ENCODE measurements at regions not wholly inside any gene's neighbourhood (a gene's known extent, or its start where the extent isn't known, plus 50 kb on each side); places are given as distances from the start of the nearest gene placed in this dataset.

DNA sequence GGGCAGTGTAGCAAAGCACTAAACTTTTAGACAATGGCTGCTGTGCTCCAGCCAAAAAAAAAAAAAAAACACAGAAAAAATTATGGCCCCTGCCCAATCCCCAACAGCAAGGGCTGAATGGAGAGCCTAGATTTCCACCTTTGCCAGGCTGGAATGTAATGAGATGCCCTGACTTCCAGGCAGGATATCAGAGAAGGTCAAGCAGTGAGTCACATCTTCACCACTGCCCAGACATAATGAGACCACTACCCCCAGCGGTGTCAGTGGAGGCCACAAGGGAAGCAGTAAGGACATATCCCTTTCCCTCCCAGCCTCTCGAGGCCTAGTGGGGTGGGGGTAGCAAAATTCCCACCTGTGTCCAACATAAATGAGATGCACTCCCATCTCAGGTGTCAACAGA, 216.3 kb upstream of the LEF1 start:
- TF ChIP-seq GATA2 (IDR thresholded peaks at IDR 0.05; ENCODE audit: low read depth, low read length) (no peak), GATA3 (IDR thresholded peaks at IDR 0.05; ENCODE audit: low read depth, low read length) (no peak)

DNA sequence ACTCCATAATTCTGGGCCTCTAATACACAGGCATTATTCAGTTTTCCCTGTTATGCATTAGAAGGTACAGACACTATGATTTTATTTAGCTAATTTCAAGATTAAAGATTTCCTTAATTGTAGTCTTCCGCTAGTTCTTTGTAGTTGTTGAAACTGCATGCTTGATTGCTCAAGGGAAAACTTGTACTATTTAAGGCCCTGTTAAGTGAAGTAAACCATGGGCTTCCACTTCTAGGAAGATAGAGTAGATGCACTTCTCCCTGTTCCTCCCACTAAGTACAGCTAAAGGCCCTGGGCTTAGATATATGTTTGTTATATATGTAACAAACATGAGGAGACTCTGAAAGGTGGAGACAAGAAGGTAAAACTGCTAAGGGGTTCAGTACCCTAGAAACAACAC, 215.8 kb upstream of the LEF1 start:
- TF ChIP-seq GATA2 (IDR thresholded peaks at IDR 0.05; ENCODE audit: low read depth, low read length) (no peak), GATA3 (IDR thresholded peaks at IDR 0.05; ENCODE audit: low read depth, low read length) (no peak)

DNA sequence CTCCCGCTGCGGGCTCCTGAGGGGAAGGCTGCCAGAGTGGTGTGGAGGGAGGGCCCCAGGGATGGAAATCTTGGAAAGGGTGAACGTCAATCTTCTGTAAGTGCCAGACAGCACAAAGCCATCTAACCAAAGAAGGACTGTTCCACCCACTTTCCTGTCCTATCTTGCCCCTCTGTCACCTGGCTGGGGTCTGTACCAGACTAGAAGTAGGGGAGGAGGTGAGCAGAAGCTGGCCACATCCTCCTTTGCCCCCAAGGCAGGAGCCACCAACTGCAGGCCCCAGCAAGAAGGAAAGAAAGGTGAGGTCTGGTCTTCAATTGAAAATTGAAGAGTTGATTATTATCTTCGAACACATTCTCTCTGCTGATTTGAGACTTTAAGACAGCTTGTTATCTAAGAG, 214.4 kb upstream of the LEF1 start:
- TF ChIP-seq GATA3 (IDR thresholded peaks at IDR 0.05; ENCODE audit: low read depth, low read length): no peak
- TF ChIP-seq GATA2 (IDR thresholded peaks at IDR 0.05; ENCODE audit: low read depth, low read length): no peak

DNA sequence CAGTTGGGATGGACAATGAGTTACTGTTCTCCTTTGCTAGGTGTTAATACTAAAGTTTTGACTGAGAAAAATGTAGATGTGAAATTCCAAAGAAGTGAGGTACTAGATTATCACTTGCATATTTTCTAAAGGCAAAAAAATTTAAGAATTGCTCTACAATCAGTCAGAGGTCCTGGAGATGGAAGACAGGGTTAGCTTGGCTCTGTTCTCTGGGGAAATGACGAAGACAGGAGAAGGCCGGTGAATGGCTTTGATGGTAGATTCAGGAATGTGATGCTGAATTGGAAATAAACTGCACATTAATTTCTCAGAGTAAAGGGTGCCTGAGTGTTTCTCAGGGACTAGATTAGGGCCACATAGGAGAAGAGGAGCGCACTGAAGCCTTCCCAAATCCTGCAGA, 214.0 kb upstream of the LEF1 start:
- TF ChIP-seq GATA2 (IDR thresholded peaks at IDR 0.05; ENCODE audit: low read depth, low read length) (no peak), GATA3 (IDR thresholded peaks at IDR 0.05; ENCODE audit: low read depth, low read length) (no peak)

DNA sequence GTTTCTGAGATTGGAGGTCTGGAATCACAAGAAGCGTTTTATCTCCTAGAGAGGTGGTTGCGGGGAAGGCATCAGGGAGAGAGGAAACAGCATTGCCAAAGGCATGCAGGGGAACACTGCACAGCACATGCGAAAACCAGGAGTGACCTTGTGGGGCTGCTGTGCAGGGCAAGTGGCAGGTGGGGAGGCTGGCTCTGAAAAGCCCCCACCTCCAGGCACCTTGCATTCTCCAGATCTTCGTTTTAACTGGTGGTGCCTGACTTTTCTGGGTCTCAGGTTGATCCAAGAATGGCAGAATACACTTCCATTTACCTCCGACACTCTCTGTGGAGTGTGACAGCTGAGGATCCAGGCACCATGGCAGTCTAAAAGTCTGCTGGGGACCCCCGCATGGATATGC, 209.4 kb upstream of the LEF1 start:
- no peak for TF ChIP-seq GATA2 (IDR thresholded peaks at IDR 0.05; ENCODE audit: low read depth, low read length)

DNA sequence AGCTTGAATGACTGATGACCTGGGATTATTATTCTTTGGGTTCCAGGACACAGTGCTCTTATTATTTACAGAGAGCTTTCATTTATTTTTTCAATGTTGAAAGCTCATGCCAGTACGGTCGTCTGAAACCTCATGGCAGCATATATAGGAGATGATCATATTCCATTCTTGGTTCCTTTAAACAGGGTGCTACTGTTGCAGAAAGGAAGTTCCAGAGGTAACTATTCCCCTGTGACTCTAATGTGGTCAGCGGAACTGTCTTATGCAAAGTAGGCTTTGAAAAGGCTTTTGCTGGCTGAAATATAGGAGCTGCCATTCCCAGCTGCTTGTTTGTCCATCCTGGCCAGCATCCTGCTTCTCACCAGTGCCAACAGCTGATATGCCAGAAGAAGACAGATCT, 208.3 kb upstream of the LEF1 start:
- TF ChIP-seq GATA2 (IDR thresholded peaks at IDR 0.05; ENCODE audit: low read depth, low read length): no peak
- no peak for TF ChIP-seq GATA3 (IDR thresholded peaks at IDR 0.05; ENCODE audit: low read depth, low read length)

DNA sequence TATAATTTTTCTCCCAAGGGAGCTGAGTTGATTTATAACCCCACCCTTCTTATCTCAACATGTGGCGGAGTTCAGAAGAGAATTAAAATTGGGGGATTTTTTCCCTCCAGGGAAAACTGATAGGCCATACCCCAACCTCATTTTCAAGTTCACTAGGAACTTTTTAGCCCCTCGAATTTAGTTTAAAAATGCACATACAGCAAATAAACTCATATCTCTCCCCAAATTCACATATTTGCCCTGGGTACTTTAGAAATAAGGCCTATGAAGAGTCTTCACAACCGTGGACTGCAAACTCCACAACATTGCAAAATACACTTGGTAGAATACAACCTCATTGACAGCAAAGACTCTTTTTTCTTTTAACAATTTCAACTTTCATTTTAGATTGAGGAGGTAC, 206.7 kb upstream of the LEF1 start:
- TF ChIP-seq GATA2 (IDR thresholded peaks at IDR 0.05; ENCODE audit: low read depth, low read length): no peak
- TF ChIP-seq GATA3 (IDR thresholded peaks at IDR 0.05; ENCODE audit: low read depth, low read length): no peak

DNA sequence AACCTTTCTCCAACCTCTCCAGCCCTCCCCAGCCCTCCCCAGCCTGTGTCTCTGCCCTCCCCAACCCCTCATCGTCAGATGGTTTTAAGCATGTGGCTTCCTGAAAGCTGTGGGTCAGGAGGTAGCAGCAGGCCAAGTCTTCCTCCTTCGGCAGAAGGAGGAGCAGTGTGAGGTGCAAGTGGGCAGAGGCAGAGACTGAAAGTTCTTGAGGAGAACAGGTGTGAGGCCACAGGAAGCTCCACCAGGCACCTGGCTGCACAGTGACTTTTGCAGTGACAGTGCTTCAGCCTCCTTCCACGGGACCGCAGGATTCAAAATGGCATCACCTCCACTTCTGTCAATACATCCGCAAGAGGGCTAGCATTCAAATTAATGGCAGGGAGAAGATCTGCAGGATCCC, 203.9 kb upstream of the LEF1 start:
- TF ChIP-seq GATA3 (IDR thresholded peaks at IDR 0.05; ENCODE audit: low read depth, low read length): no peak
- no peak for TF ChIP-seq GATA2 (IDR thresholded peaks at IDR 0.05; ENCODE audit: low read depth, low read length)

DNA sequence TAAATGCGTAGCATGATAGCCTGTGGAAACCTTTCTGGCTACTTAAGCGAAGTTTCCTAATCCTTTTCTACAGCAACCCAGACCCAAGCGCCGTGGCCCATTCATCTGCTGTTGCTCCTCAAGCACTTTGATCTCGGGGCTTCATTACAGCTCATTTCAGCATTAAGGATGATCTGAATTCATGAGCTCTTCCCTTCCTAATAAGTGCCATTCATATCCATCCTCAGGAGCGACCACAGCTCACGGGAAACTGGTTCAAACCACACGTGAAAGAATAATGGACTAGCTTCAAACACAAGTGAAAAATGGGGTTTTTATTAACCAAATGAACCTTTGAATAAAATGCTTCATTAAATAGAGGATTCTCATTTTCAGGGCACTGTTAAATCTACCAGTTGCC, 202.6 kb upstream of the LEF1 start:
- no peak for TF ChIP-seq GATA2 (IDR thresholded peaks at IDR 0.05; ENCODE audit: low read depth, low read length)
- TF ChIP-seq GATA3 (IDR thresholded peaks at IDR 0.05; ENCODE audit: low read depth, low read length): no peak

DNA sequence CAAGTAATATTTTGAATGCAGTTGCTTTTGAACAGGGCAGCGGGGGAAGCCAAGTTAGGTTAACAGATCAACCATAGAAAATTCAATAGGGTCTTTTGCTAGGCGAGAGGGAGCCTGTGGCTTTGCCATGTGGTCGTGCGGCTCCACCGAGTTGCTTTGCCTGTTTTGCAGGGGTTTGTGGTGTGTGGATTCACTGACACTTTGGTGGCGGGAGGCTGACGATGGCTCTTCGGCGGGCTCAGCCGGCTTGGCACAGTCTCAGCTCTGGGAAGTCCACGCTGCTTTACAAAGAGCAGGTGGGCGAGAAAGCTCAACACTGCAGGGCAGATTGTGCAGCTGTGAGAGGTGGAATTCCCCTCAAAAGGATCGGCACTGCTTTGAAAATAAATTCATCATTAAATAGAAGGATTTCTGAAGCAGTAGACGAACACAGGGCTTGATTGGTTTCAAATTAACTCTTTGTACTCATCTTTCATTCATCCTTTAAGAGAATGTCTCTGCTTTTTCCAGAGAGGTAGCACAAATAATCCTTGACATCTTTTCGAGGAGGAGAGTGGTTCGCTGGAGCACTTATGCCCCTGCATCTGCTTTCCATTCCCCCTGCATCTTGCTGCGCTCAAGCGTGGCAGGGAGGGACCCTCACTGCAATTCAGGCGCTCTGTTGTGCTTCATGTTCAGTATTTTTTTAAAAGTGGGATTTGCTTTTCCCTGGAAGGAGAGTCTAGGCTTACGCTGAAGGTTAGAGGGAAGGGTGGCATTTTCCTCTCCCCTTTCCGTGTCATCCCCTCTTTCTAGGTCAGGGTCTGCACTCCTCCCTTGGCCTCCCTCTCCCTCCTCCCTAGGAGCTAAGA, 201.8 kb upstream of the LEF1 start:
- no peak for TF ChIP-seq GATA2 (IDR thresholded peaks at IDR 0.05; ENCODE audit: low read depth, low read length)
- TF ChIP-seq GATA3 (IDR thresholded peaks at IDR 0.05; ENCODE audit: low read depth, low read length): no peak

DNA sequence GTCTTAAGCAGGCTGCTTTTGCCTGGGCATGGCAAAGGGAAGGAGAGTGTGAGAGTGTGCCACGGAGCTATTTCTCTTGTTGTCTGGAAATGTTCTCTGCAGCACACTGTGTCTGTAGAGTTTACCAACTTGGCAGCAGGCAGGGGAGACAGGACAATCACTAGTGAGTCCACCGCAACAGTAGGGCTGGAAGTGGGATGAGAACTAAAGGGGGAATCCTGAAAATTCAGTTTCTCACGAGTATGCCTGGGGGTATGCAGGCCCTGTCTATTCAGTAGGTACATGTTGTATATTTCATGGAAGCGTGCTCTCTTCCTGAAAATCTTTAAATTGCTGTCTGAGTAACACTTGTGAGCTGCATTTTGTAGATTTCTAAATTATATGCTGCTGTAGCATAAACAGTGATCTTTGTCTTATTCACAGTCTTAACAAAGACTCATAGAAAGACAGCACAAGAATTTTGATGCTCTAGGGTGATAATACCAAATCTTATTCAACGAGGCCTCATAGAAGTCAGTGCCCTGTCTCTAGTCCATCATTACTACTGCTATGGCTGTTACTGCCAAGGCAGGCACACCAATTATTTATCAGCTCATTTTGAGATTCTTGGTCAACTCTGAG, 200.4 kb upstream of the LEF1 start:
- TF ChIP-seq GATA3 (IDR thresholded peaks at IDR 0.05; ENCODE audit: low read depth, low read length) (no peak), GATA2 (IDR thresholded peaks at IDR 0.05; ENCODE audit: low read depth, low read length) (no peak)

DNA sequence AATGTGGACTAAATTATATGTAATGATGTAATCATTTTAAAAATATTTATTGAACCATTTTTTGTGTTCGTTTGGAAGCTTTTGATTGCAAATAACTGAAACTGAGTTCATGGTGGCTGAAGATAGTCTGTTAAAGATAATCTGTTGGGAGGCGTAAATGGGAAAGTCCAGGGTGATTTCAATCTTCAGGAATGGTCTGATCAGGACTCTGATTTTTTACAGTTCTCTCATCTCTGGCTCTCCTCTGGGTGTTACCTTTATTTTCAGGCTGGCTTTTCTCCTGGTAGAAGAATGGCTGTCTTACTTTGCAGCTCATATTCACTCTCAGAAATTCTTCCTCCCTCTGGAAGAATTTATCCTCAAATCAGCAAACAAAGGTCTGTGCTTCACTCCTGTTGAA, 199.0 kb upstream of the LEF1 start:
- no peak for TF ChIP-seq GATA2 (IDR thresholded peaks at IDR 0.05; ENCODE audit: low read depth, low read length)
- TF ChIP-seq GATA3 (IDR thresholded peaks at IDR 0.05; ENCODE audit: low read depth, low read length): no peak

DNA sequence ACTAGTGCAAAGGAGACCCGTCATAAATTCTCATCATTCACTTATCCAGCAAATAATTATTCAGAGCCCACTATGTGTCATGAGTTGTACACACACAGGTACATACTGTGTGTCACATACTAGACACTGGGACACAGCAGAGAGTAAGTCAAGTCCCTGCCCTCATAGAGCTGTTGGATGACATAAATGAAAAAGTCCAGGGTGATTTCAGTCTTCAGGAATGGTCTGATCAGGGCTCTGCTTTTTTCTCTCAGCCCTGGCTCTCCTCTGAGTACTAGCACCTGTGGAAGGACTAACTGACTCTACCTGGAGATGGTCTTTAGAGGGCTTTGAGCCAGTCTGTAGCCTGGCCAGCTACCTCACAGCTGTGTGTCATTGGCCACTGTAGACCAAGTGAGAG, 198.0 kb upstream of the LEF1 start:
- TF ChIP-seq GATA3 (IDR thresholded peaks at IDR 0.05; ENCODE audit: low read depth, low read length) (no peak), GATA2 (IDR thresholded peaks at IDR 0.05; ENCODE audit: low read depth, low read length) (no peak)

DNA sequence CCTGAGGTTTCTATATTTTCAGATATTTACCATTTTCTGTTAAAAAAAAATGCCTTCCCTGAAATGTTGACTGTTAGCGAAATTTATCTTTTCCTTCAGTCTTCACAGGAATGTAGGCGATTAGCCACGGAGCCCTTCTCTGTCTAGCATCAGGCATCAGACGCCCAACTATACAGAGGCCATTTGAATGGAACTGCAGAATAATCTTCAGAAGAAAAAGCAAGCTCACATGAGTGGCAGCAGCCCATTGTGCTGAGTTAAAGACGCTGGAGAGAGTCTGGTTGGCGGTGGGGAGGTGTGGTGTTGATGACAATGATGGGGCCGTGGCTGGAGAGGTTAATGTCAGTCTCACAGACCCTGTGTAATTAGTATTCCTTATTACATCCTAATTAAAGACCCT, 196.8 kb upstream of the LEF1 start:
- no peak for TF ChIP-seq GATA2 (IDR thresholded peaks at IDR 0.05; ENCODE audit: low read depth, low read length)
- no peak for TF ChIP-seq GATA3 (IDR thresholded peaks at IDR 0.05; ENCODE audit: low read depth, low read length)

DNA sequence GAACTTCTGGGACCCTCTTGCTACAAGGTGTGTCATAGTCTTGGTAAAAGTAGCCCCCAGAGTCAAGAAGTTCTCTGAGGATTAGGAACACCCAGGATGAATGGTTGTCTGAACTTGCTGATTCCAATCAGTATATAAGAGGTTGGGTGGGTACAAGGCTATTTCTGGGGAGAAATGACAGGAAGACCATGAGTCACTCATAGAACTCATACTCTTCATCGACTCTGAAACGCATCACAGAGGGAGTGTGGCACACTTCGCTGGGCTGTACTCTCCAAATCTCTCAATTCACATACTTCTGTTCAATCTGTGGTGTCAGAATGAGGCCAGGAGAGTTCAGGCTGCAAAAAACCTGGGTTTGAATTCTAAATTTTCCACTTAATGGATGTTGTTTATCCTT, 193.2 kb upstream of the LEF1 start:
- TF ChIP-seq GATA3 (IDR thresholded peaks at IDR 0.05; ENCODE audit: low read depth, low read length) (no peak), GATA2 (IDR thresholded peaks at IDR 0.05; ENCODE audit: low read depth, low read length) (no peak)

Data from SH-SY5Y (cell line).